Loucy (cell line): ENCODE measurements at regions not wholly inside any gene's neighbourhood (a gene's known extent, or its start where the extent isn't known, plus 50 kb on each side); places are given as distances from the start of the nearest gene placed in this dataset.

Experiments used
- CTCF ChIP-seq: fragments of 200-600 bp; sonication (generic); conservative IDR thresholded peaks from 2 replicates; pipeline ENCODE4 v1.5.1; 2014; ENCODE audit warnings: mild to moderate bottlenecking, antibody characterized with exemption, low read length
- EZH2phosphoT487 ChIP-seq: fragments of 200-600 bp; IDR thresholded peaks from 2 replicates; pipeline ENCODE4 v1.6.1; 2018; ENCODE audit warnings: antibody characterized with exemption, mild to moderate bottlenecking, moderate library complexity, borderline replicate concordance

- TF ChIP-seq CTCF: no peak
- no peak for TF ChIP-seq EZH2phosphoT487
Measured at GRCh38 chr15:62578960-62579359, 413.9 kb upstream of the C2CD4B start.
